K562 (cell line): ENCODE measurements at regions not wholly inside any gene's neighbourhood (a gene's known extent, or its start where the extent isn't known, plus 50 kb on each side); places are given as distances from the start of the nearest gene placed in this dataset.

Experiments
- ATAC-seq: fragments of 200-7000 bp; cut with Tn5 transposase; 3 replicates; pipeline ENCODE4 v1.9.1; 2020; ENCODE audit warnings: moderate library complexity
- BruUV-seq: library from RNA; stranded (reverse); fragments of 400-500 nt; replicated peaks from 2 replicates; lab custom pipeline; 2021; lab: Mats Ljungman, UMichigan
- CTCF ChIA-PET: fragments of 300-600 bp; formaldehyde crosslinking; extraction: SDS; loops from one replicate; lab custom pipeline; 2021; ENCODE audit warnings: low intra/inter-chr PET ratio; lab: Yijun Ruan, JAX
- POLR2A ChIA-PET: fragments of 300-600, 350-650 bp; sonication (Branson Sonifier 250); formaldehyde crosslinking; extraction: SDS; loops from one replicate; lab custom pipeline; 2021; ENCODE audit warnings: antibody characterized with exemption, inconsistent platforms; lab: Yijun Ruan, JAX
- DNase-seq, 4 experiments: peaks; one replicate each; pipeline versions ENCODE4 v3.0.0 to v3.0.0-alpha.2; 2011 to 2018; ENCODE audit warnings: low spot score in 3 of 4, mixed read lengths in 3 of 4; ENCODE audit errors: extremely low read depth in 1 of 4
- FAIRE-seq: peaks from 2 replicates; lab custom pipeline; 2011; peaks lifted over from hg19 to GRCh38; lab: Jason Lieb, UNC
- H2AFZ ChIP-seq: 2 replicates; pipeline ENCODE4 v1.6.0; 2011; ENCODE audit warnings: low read depth, low read length, control low read depth, inconsistent platforms
- H3K27ac ChIP-seq: fragments of 200-600 bp; 3 replicates; pipeline ENCODE4 v1.8.0; 2011; ENCODE audit warnings: low read depth, mild to moderate bottlenecking, control low read depth, inconsistent platforms, low read length, moderate library complexity, mixed read lengths; ENCODE audit errors: extremely low read depth
- H3K27me3 ChIP-seq, 2 experiments: fragments of 300-600 bp in 1 of 2; 2 replicates in 1 of 2; 3 replicates in 1 of 2; pipeline versions ENCODE4 v1.6.0 to v1.8.0; 2011; ENCODE audit warnings: inconsistent platforms in 2 of 2, low read length in 2 of 2, mild to moderate bottlenecking in 1 of 2, mixed read lengths in 1 of 2, moderate library complexity in 1 of 2; ENCODE audit not compliant: control insufficient read depth in 2 of 2, insufficient read depth in 2 of 2
- H3K36me3 ChIP-seq: fragments of 300-600 bp; 3 replicates; pipeline ENCODE4 v1.8.0; 2011; ENCODE audit warnings: mild to moderate bottlenecking, low read length, inconsistent platforms; ENCODE audit not compliant: control insufficient read depth, insufficient read depth
- H3K4me1 ChIP-seq, 2 experiments: fragments of 200-600 bp in 1 of 2; replicated peaks in 1 of 2; 2 replicates in 1 of 2; 3 replicates in 1 of 2; pipeline versions ENCODE4 v1.5.1 to v1.8.0; 2011; ENCODE audit warnings: inconsistent platforms in 2 of 2, low read length in 2 of 2, mild to moderate bottlenecking in 1 of 2, mixed read lengths in 1 of 2, moderate library complexity in 1 of 2; ENCODE audit not compliant: control insufficient read depth in 2 of 2, insufficient read depth in 2 of 2
- H3K4me2 ChIP-seq: 2 replicates; pipeline ENCODE4 v1.6.1; 2011; ENCODE audit warnings: low read length, control low read depth, inconsistent platforms, mixed read lengths; ENCODE audit not compliant: insufficient read depth
- H3K4me3 ChIP-seq: fragments of 200-600 bp; sonication (generic), shearing (Covaris generic); 2 replicates; pipeline ENCODE4 v1.5.1; 2016; ENCODE audit warnings: control low read depth, inconsistent platforms
- H3K79me2 ChIP-seq: fragments of 200-600 bp; 3 replicates; pipeline ENCODE4 v1.8.0; 2011; ENCODE audit warnings: low read length, inconsistent platforms; ENCODE audit not compliant: control insufficient read depth, insufficient read depth
- H3K9ac ChIP-seq, 2 experiments: 2 replicates each; pipeline versions ENCODE4 v1.6.0 to v1.6.1; 2011; ENCODE audit warnings: low read depth in 2 of 2, low read length in 2 of 2, control low read depth in 1 of 2, inconsistent platforms in 1 of 2, mild to moderate bottlenecking in 1 of 2, mixed read lengths in 1 of 2; ENCODE audit not compliant: insufficient read depth in 1 of 2
- H3K9me1 ChIP-seq: one replicate; pipeline ENCODE4 v1.6.0; 2011; ENCODE audit warnings: inconsistent platforms, mild to moderate bottlenecking, low read length, moderate library complexity; ENCODE audit not compliant: control insufficient read depth, insufficient read depth
- H3K9me3 ChIP-seq: replicated peaks from 2 replicates; pipeline ENCODE4 v1.5.1; 2011; ENCODE audit warnings: low read depth, low read length, inconsistent platforms; ENCODE audit not compliant: control insufficient read depth, insufficient read depth
- H4K20me1 ChIP-seq: replicated peaks from 2 replicates; pipeline ENCODE4 v1.6.1; 2011; ENCODE audit warnings: low read length, inconsistent platforms, mixed read lengths; ENCODE audit not compliant: control insufficient read depth, insufficient read depth
- BRD9 ChIP-seq: fragments of 450-650 bp; IDR thresholded peaks from 2 replicates; pipeline ENCODE4 v1.6.1; 2018; ENCODE audit warnings: low read depth; ENCODE audit not compliant: partially characterized antibody
- CBX3 ChIP-seq, 2 experiments: IDR thresholded peaks; 1 replicate in 1 of 2; 2 replicates in 1 of 2; pipeline ENCODE4 v1.6.1; 2012; ENCODE audit warnings: inconsistent platforms in 2 of 2, low read length in 2 of 2, borderline replicate concordance in 1 of 2, control low read depth in 1 of 2
- CHCHD3 ChIP-seq: fragments of 250-450 bp; sonication (Bioruptor Pico); IDR thresholded peaks from 2 replicates; pipeline ENCODE4 v2.1.2; 2022; ENCODE audit warnings: mild to moderate bottlenecking
- ELK3 ChIP-seq: fragments of 450-650 bp; formaldehyde crosslinking; IDR thresholded peaks from 2 replicates; pipeline ENCODE4 v1.4.0; 2020; ENCODE audit warnings: mild to moderate bottlenecking
- GATAD2A ChIP-seq: fragments of 450-650 bp; IDR thresholded peaks from 2 replicates; pipeline ENCODE4 v1.6.1; 2017
- GTF2A2 ChIP-seq: IDR thresholded peaks from 2 replicates; pipeline ENCODE4 v1.6.1; 2016; ENCODE audit warnings: mild to moderate bottlenecking, missing genetic modification characterization, missing compliant biosample characterization
- JUN ChIP-seq, 2 experiments: sonication (generic) in 1 of 2; formaldehyde crosslinking in 1 of 2; IDR thresholded peaks; 2 replicates each; pipeline versions ENCODE4 v1.6.1 to v1.8.0; 2012 to 2022; ENCODE audit warnings: borderline replicate concordance in 2 of 2, mild to moderate bottlenecking in 2 of 2, improper control_type of control experiment in 1 of 2, low read depth in 1 of 2, low read length in 1 of 2, missing genetic modification reagents in 1 of 2
- NEUROD1 ChIP-seq: fragments of 150-350 bp; IDR thresholded peaks from 2 replicates; pipeline ENCODE4 v1.6.1; 2014; ENCODE audit warnings: borderline replicate concordance, low read length, low read depth; ENCODE audit not compliant: partially characterized antibody
- NR3C1 ChIP-seq: sonication (generic); formaldehyde crosslinking; IDR thresholded peaks from 2 replicates; pipeline ENCODE4 v1.8.1; 2022; ENCODE audit warnings: missing genetic modification reagents
- PHTF2 ChIP-seq: fragments of 250-450 bp; sonication (Bioruptor Pico); IDR thresholded peaks from 2 replicates; pipeline ENCODE4 v1.5.0; 2021; ENCODE audit warnings: mild to moderate bottlenecking
- RAD21 ChIP-seq, 2 experiments: fragments of 250-450 bp in 1 of 2; fragments of 450-650 bp in 1 of 2; sonication (Bioruptor Pico) in 1 of 2; formaldehyde crosslinking in 1 of 2; IDR thresholded peaks in 1 of 2; conservative IDR thresholded peaks in 1 of 2; 2 replicates each; pipeline versions ENCODE4 v1.4.0 to v1.8.0; 2020 to 2022; ENCODE audit warnings: mild to moderate bottlenecking in 2 of 2, moderate library complexity in 1 of 2
- RBBP5 ChIP-seq: fragments of 200-600 bp; sonication (generic); IDR thresholded peaks from 2 replicates; pipeline ENCODE4 v1.6.1; 2012; ENCODE audit warnings: borderline replicate concordance, mild to moderate bottlenecking, low read length, control low read depth, inconsistent platforms; ENCODE audit not compliant: insufficient read depth, poor library complexity, severe bottlenecking
- SRSF9 ChIP-seq: fragments of 200-400 bp; formaldehyde crosslinking; IDR thresholded peaks from 2 replicates; pipeline ENCODE4 v1.6.1; 2017; ENCODE audit warnings: low read depth, low read length, borderline replicate concordance
- TAF15 ChIP-seq: fragments of 200-400 bp; formaldehyde crosslinking; IDR thresholded peaks from 2 replicates; pipeline ENCODE4 v1.6.1; 2017; ENCODE audit warnings: mild to moderate bottlenecking, low read depth, low read length, moderate library complexity
- TAL1 ChIP-seq: fragments of 450-650 bp; IDR thresholded peaks from 2 replicates; pipeline ENCODE4 v1.6.1; 2016; ENCODE audit warnings: mild to moderate bottlenecking
- THRB ChIP-seq: fragments of 450-650 bp; formaldehyde crosslinking; conservative IDR thresholded peaks from 2 replicates; pipeline ENCODE4 v1.4.0; 2022; ENCODE audit warnings: mild to moderate bottlenecking, missing genetic modification characterization
- ZNF444 ChIP-seq: fragments of 250-450 bp; sonication (Bioruptor Pico); IDR thresholded peaks from 2 replicates; pipeline ENCODE4 v1.4.0; 2020; ENCODE audit warnings: mild to moderate bottlenecking, moderate library complexity
- ZNF644 ChIP-seq: fragments of 200-800 bp; sonication (Bioruptor generic); IDR thresholded peaks from 2 replicates; pipeline ENCODE4 v1.6.1; 2016; ENCODE audit warnings: low read depth, missing genetic modification characterization, missing compliant biosample characterization
- ZNF77 ChIP-seq: fragments of 250-450 bp; sonication (Bioruptor Pico); IDR thresholded peaks from 2 replicates; pipeline ENCODE4 v1.5.0; 2020
- WGBS: fragments of 100-300 bp; shearing (Covaris generic); methylation state at CpG from one replicate; pipeline ENCODE4 v1.1.6; 2016; ENCODE audit warnings: low coverage, mixed read lengths; ENCODE audit not compliant: insufficient coverage; ENCODE audit errors: missing lambda C conversion rate; 5-methylcytosine and 5-hydroxymethylcytosine counted together
- in situ Hi-C: fragments of 300-500 bp; cut with MboI; formaldehyde crosslinking; loops from 4 replicates; pipeline ENCODE4 v1.15.0; 2018; ENCODE audit warnings: inconsistent platforms, mixed read lengths
- intact Hi-C: fragments of 100-400 bp; cut with micrococcal nuclease; formaldehyde crosslinking; loops from 2 replicates; pipeline ENCODE4 v1.14.2; 2022

- Histone ChIP-seq H2AFZ (peak overlapping the region; percentile 87), H3K79me2 (no peaks in the 10 kb centered on the region), H3K9ac (peak overlapping the region in 1 of 2 experiments; percentile 73; a peak in 2 of 4 replicates), H4K20me1 (no peaks in the 10 kb centered on the region), H3K4me1 (peaks cover 12 to 47% of the 10 kb centered on the region in 2 experiments; a peak in 4 of 5 replicates), H3K27me3 (no peaks in the 10 kb centered on the region), H3K27ac (peak overlapping the region; percentile 96), H3K4me3 (no peak overlapping the region), H3K4me2 (peak overlapping the region; percentile 79), H3K36me3 (no peaks in the 10 kb centered on the region), H3K9me3 (no peaks in the 10 kb centered on the region; the same call in 1 of the 2 replicates), H3K9me1 (no peaks in the 10 kb centered on the region)
- peak in 3 of 4 experiments; percentile 25 to 61 (median 44) for DNase-seq
- FAIRE-seq, result peak; percentile 73
- WGBS, result 11% methylated on average over 3 of the region's 3 CpGs
- no TSS peak for BruUV-seq
- intact Hi-C loops, result loop anchor here (1.0 kb wide), 1 partner anchor 22 kb away; no protein-coding TSS in a partner anchor
- ChIA-PET POLR2A (interaction anchor here (0.6 to 1.0 kb wide), 4 partner anchors 9 to 116 kb away, joined by 3 to 6 read pairs (median 4); no protein-coding TSS in a partner anchor), CTCF (no interaction called here)
- in situ Hi-C loops, result no loop called here
- ATAC-seq, result peak; percentile 53
- TF ChIP-seq BRD9, result no peak
- no peak for TF ChIP-seq ZNF77 (CRISPR knock-in tag)
- TF ChIP-seq TAL1, result no peak
- no peak for TF ChIP-seq THRB
- TF ChIP-seq NEUROD1, result no peak
- no peak for TF ChIP-seq SRSF9
- no peak for TF ChIP-seq RBBP5
- no peak for TF ChIP-seq CBX3 (IDR thresholded peaks at IDR 0.05; ENCODE audit: borderline replicate concordance in 1 of 2, low read length in 2 of 2)
- TF ChIP-seq GATAD2A, result no peak
- TF ChIP-seq RAD21 (CRISPR knock-in tag; conservative IDR thresholded peaks at IDR 0.05 in 1 of 2, IDR thresholded peaks at IDR 0.05 in 1 of 2), result no peak
- no peak for TF ChIP-seq ELK3 (CRISPR knock-in tag)
- TF ChIP-seq GTF2A2 (tag), result peak; percentile 63; the same call in 1 of the 2 replicates
- TF ChIP-seq ZNF444, result no peak
- no peak for TF ChIP-seq PHTF2 (CRISPR knock-in tag)
- TF ChIP-seq NR3C1 (CRISPR knock-in tag), result no peak
- TF ChIP-seq CHCHD3, result no peak
- TF ChIP-seq ZNF644, result 0 out of 2 replicates have a peak, but pooled peaks have one; percentile 55
- TF ChIP-seq TAF15, result no peak
- TF ChIP-seq JUN (IDR thresholded peaks at IDR 0.05; ENCODE audit: borderline replicate concordance, low read depth, low read length), result 0 out of 2 replicates have a peak, but pooled peaks have one; percentile 44
- no peak for TF ChIP-seq JUN (CRISPR knock-in tag; IDR thresholded peaks at IDR 0.05; ENCODE audit: borderline replicate concordance)
These were observed 267.6 kb downstream of the METTL4 start for GRCh38 chr18:2303517-2304238.
